Esophagus muscularis mucosa (tissue), 4 donors: ENCODE measurements at regions not wholly inside any gene's neighbourhood (a gene's known extent, or its start where the extent isn't known, plus 50 kb on each side); places are given as distances from the start of the nearest gene placed in this dataset.
"Not testable (repeated sequence)": the region's sequence is repeated elsewhere in the genome, so short reads cannot be mapped to it uniquely, and the experiment has no call there.

Source experiments
- DNase-seq: peaks from one replicate; pipeline ENCODE4 v3.0.0-alpha.2; 2017; ENCODE audit errors: extremely low spot score
- H3K27ac ChIP-seq, 4 donors: fragments of 200-600 bp; sonication (generic); replicated peaks in 1 of 4; 1 replicate in 3 of 4; 2 replicates in 1 of 4; pipeline ENCODE4 v1.5.1; 2016 to 2019; ENCODE audit warnings: mild to moderate bottlenecking in 1 of 4
- H3K27me3 ChIP-seq, 4 donors: fragments of 200-600 bp; sonication (generic); one replicate each; pipeline versions ENCODE4 v1.5.1 to v1.6.0; 2016 to 2019
- H3K36me3 ChIP-seq, 4 donors: fragments of 200-600 bp; sonication (generic); one replicate each; pipeline ENCODE4 v1.5.1; 2016 to 2019
- H3K4me1 ChIP-seq, 4 donors: fragments of 200-600 bp; sonication (generic); one replicate each; pipeline ENCODE4 v1.5.1; 2016 to 2019
- H3K4me3 ChIP-seq, 4 donors: fragments of 200-600 bp; sonication (generic); 1 replicate in 2 of 4; 2 replicates in 2 of 4; pipeline ENCODE4 v1.5.1; 2016 to 2019; ENCODE audit warnings: mild to moderate bottlenecking in 4 of 4, moderate library complexity in 1 of 4
- H3K9me3 ChIP-seq, 4 donors: fragments of 200-600 bp; sonication (generic); 1 replicate in 3 of 4; 2 replicates in 1 of 4; pipeline ENCODE4 v1.5.1; 2016 to 2019
- CTCF ChIP-seq, 3 experiments: fragments of 200-600 bp in 2 of 3; fragments of 450-650 bp in 1 of 3; sonication (generic) in 2 of 3; IDR thresholded peaks; one replicate each; pipeline ENCODE4 v1.5.1; 2017 to 2019; ENCODE audit warnings: antibody characterized with exemption in 3 of 3, mild to moderate bottlenecking in 2 of 3, moderate library complexity in 1 of 3
- EP300 ChIP-seq: sonication (generic); formaldehyde crosslinking; IDR thresholded peaks from one replicate; pipeline ENCODE4 v1.6.1; 2017; ENCODE audit warnings: antibody characterized with exemption
- POLR2A ChIP-seq: fragments of 450-650 bp; IDR thresholded peaks from one replicate; pipeline ENCODE4 v1.6.1; 2017; ENCODE audit warnings: antibody characterized with exemption, moderate library complexity, mild to moderate bottlenecking, low read depth
- POLR2AphosphoS5 ChIP-seq, 2 donors: sonication (generic); formaldehyde crosslinking; IDR thresholded peaks; one replicate each; pipeline ENCODE4 v1.6.1; 2017; ENCODE audit warnings: antibody characterized with exemption in 2 of 2
- WGBS: methylation state at CpG from one replicate; pipeline ENCODE4 v1.1.5; 2018; 5-methylcytosine and 5-hydroxymethylcytosine counted together
- intact Hi-C: fragments of 100-400 bp; cut with DNase I; formaldehyde crosslinking; loops from one replicate; pipeline ENCODE4 v1.15.1; 2023

GRCh38 chr5:67855523-67855922 lies 360.0 kb upstream of the PIK3R1 start:
- Histone ChIP-seq H3K9me3 (no peaks in the 10 kb centered on the region), H3K4me3 (no peak overlapping the region), H3K4me1 (no peaks in the 10 kb centered on the region), H3K36me3 (no peaks in the 10 kb centered on the region), H3K27ac (no peak overlapping the region), H3K27me3 (no peaks in the 10 kb centered on the region)
- intact Hi-C loops: no loop called here
- TF ChIP-seq POLR2A: no peak
- no peak for TF ChIP-seq POLR2AphosphoS5 (IDR thresholded peaks at IDR 0.05)
- TF ChIP-seq CTCF (IDR thresholded peaks at IDR 0.05): no peak
- no peak for TF ChIP-seq EP300
- 91% methylated on average over 5 of the region's 5 CpGs for WGBS
- no peak for DNase-seq

GRCh38 chr5:67850906-67851305 lies 364.6 kb upstream of the PIK3R1 start:
- H3K27me3 ChIP-seq, intact Hi-C loops, H3K4me3 ChIP-seq, H3K9me3 ChIP-seq, H3K36me3 ChIP-seq, H3K27ac ChIP-seq, DNase-seq, H3K4me1 ChIP-seq: not testable (repeated sequence)
- 94% methylated on average over 5 of the region's 5 CpGs for WGBS

GRCh38 chr5:67844924-67845323 lies 370.6 kb upstream of the PIK3R1 start:
- intact Hi-C loops: no loop called here
- no peak overlapping the region for H3K4me3 ChIP-seq
- no peak for DNase-seq
- H3K27me3 ChIP-seq: no peaks in the 10 kb centered on the region
- peaks cover 0 to 2% (median 0%) of the 10 kb centered on the region in 4 donors for H3K4me1 ChIP-seq
- no peaks in the 10 kb centered on the region for H3K9me3 ChIP-seq
- H3K36me3 ChIP-seq: no peaks in the 10 kb centered on the region
- 88% methylated on average over 3 of the region's 3 CpGs for WGBS
- H3K27ac ChIP-seq: no peak overlapping the region
- TF ChIP-seq POLR2A (no peak), CTCF (IDR thresholded peaks at IDR 0.05) (no peak), POLR2AphosphoS5 (IDR thresholded peaks at IDR 0.05) (no peak), EP300 (no peak)

- intact Hi-C loops: no loop called here
- H3K4me1 ChIP-seq: no peaks in the 10 kb centered on the region
- H3K27me3 ChIP-seq: no peaks in the 10 kb centered on the region
- no peaks in the 10 kb centered on the region for H3K36me3 ChIP-seq
- TF ChIP-seq CTCF (IDR thresholded peaks at IDR 0.05) (no peak), EP300 (no peak), POLR2A (no peak), POLR2AphosphoS5 (IDR thresholded peaks at IDR 0.05) (no peak)
- DNase-seq: no peak
- no peak overlapping the region for H3K27ac ChIP-seq
- no peaks in the 10 kb centered on the region for H3K9me3 ChIP-seq
- WGBS: 88% methylated on average over 3 of the region's 3 CpGs
- H3K4me3 ChIP-seq: no peak overlapping the region
These were observed 372.8 kb upstream of the PIK3R1 start for GRCh38 chr5:67842806-67843205.

GRCh38 chr5:67837225-67837624 lies 378.3 kb upstream of the PIK3R1 start:
- H3K9me3 ChIP-seq, H3K27me3 ChIP-seq, H3K4me1 ChIP-seq, H3K4me3 ChIP-seq, intact Hi-C loops, H3K36me3 ChIP-seq, DNase-seq, H3K27ac ChIP-seq: not testable (repeated sequence)
- WGBS: 87% methylated on average over 3 of the region's 3 CpGs

GRCh38 chr5:67836496-67836895 lies 379.1 kb upstream of the PIK3R1 start:
- H3K27me3 ChIP-seq, H3K4me3 ChIP-seq, H3K27ac ChIP-seq, H3K9me3 ChIP-seq, H3K36me3 ChIP-seq, DNase-seq, H3K4me1 ChIP-seq, intact Hi-C loops: not testable (repeated sequence)
- WGBS: 90% methylated on average over 1 of the region's 1 CpG
